GM18867 (cell line): ENCODE measurements at regions not wholly inside any gene's neighbourhood (a gene's known extent, or its start where the extent isn't known, plus 50 kb on each side); places are given as distances from the start of the nearest gene placed in this dataset.
"Not testable (repeated sequence)": the region's sequence is repeated elsewhere in the genome, so short reads cannot be mapped to it uniquely, and the experiment has no call there.

Experiments used
- ATAC-seq: cut with Tn5 transposase; IDR thresholded peaks from one replicate; pipeline ENCODE4 v1.9.1; 2021; ENCODE audit warnings: mild to moderate bottlenecking, moderate library complexity; ENCODE audit not compliant: unreplicated experiment

GRCh38 chr3:73176941-73177340, 115.5 kb downstream of the EBLN2 start:
- no peak for ATAC-seq

GRCh38 chr3:73177827-73178226, 116.4 kb downstream of the EBLN2 start:
- no peak for ATAC-seq

- ATAC-seq = no peak
Measured at GRCh38 chr3:73179601-73180000, 118.1 kb downstream of the EBLN2 start.

GRCh38 chr3:73186741-73187140, 125.3 kb downstream of the EBLN2 start:
- ATAC-seq = no peak

- no peak for ATAC-seq
Measured at GRCh38 chr3:73187328-73187727, 125.9 kb downstream of the EBLN2 start.

- no peak for ATAC-seq
Measured at GRCh38 chr3:73188707-73189106, 127.2 kb downstream of the EBLN2 start.

GRCh38 chr3:73192036-73192738, 130.7 kb downstream of the EBLN2 start:
- no peak for ATAC-seq

GRCh38 chr3:73193943-73194342, 132.5 kb downstream of the EBLN2 start:
- not testable (repeated sequence) for ATAC-seq

- ATAC-seq = no peak
Measured at GRCh38 chr3:73197187-73197586, 135.7 kb downstream of the EBLN2 start.

- no peak for ATAC-seq
Measured at GRCh38 chr3:73203101-73203500, 141.6 kb downstream of the EBLN2 start.

GRCh38 chr3:73203633-73204032, 142.2 kb downstream of the EBLN2 start:
- ATAC-seq = no peak

- no peak for ATAC-seq
Measured at GRCh38 chr3:73204841-73205240, 143.4 kb downstream of the EBLN2 start.

- ATAC-seq = no peak
Measured at GRCh38 chr3:73206030-73206429, 144.6 kb downstream of the EBLN2 start.

- ATAC-seq = no peak
Measured at GRCh38 chr3:73207946-73208440, 146.5 kb downstream of the EBLN2 start.

GRCh38 chr3:73210759-73211158, 149.3 kb downstream of the EBLN2 start:
- ATAC-seq = no peak

GRCh38 chr3:73212683-73213082, 151.2 kb downstream of the EBLN2 start:
- ATAC-seq = no peak

GRCh38 chr3:73213896-73214295, 152.4 kb downstream of the EBLN2 start:
- ATAC-seq = no peak

GRCh38 chr3:73214846-73215245, 153.4 kb downstream of the EBLN2 start:
- ATAC-seq = no peak

- no peak for ATAC-seq
Measured at GRCh38 chr3:73215281-73215680, 153.8 kb downstream of the EBLN2 start.

GRCh38 chr3:73215901-73216300, 154.4 kb downstream of the EBLN2 start:
- ATAC-seq = no peak

GRCh38 chr3:73216310-73216709, 154.9 kb downstream of the EBLN2 start:
- ATAC-seq = no peak

- no peak for ATAC-seq
Measured at GRCh38 chr3:73222126-73222525, 160.7 kb downstream of the EBLN2 start.
